ENCODE measurements at regions not wholly inside any gene's neighbourhood (a gene's known extent, or its start where the extent isn't known, plus 50 kb on each side); places are given as distances from the start of the nearest gene placed in this dataset.

DNA sequence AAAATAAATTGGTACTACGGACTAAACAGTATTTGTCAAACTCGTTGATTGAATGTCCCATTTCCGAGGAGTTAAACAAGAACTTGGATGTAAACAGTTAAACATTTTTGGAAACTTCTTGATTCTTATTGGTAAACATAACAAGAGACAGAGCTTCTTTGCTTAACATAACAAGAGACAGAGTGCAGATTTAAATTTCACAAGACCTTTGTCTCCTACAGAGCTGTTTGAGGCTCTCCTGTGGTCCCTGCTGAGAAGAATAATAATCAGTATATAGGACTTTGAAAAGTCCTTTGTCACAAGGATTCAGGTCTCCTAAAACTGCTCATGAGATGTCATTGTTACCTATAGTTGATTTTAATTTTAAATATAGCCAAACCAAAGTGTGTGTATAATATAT lies 170.6 kb upstream of the C21orf91 start:
- TF ChIP-seq CTCF (IDR thresholded peaks at IDR 0.05) (no peak), ZFX (IDR thresholded peaks at IDR 0.05; ENCODE audit: borderline replicate concordance) (no peak)
